Kidney epithelial cell (primary cell): ENCODE measurements at regions not wholly inside any gene's neighbourhood (a gene's known extent, or its start where the extent isn't known, plus 50 kb on each side); places are given as distances from the start of the nearest gene placed in this dataset.
A peak's percentile ranks its signal among the peaks of the same experiment; 100 is the strongest.

Experiments
- DNase-seq: peaks from one replicate; pipeline ENCODE4 v3.0.0-alpha.2; 2010; ENCODE audit warnings: low read depth
- H3K27me3 ChIP-seq: 2 replicates; pipeline ENCODE4 v1.6.0; 2011; ENCODE audit warnings: low read length; ENCODE audit not compliant: control insufficient read depth, insufficient read depth
- H3K36me3 ChIP-seq: 2 replicates; pipeline ENCODE4 v1.5.1; 2011; ENCODE audit warnings: low read length; ENCODE audit not compliant: control insufficient read depth, insufficient read depth
- H3K4me3 ChIP-seq: 2 replicates; pipeline ENCODE4 v1.5.1; 2011; ENCODE audit warnings: low read depth, mild to moderate bottlenecking, control low read depth, low read length
- TF ChIP-seq, protein P1 (sequence below): IDR thresholded peaks from 2 replicates; pipeline ENCODE4 v1.5.1; 2011; ENCODE audit warnings: mild to moderate bottlenecking, moderate library complexity, low read length, control low read depth, inconsistent platforms; ENCODE audit not compliant: insufficient read depth, poor library complexity, severe bottlenecking

DNA sequence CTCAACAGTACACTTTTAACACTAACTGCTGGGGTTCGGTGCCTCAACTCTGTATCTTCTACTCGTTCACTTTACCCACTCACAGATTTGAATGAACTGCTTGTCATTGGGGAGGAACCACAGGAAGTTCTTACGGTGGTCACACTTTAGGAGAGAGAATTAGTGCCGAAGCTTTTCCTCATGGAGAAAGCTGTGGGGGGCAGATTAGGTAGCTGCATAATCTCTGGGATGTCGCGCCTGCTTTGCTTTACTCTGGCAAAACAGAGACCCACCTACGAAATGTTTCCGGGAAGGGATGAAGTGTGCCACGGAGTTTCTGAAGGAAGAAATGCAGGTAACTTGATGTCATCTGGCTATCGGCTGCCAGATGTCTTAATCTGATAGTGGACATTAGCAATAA, 949.7 kb upstream of the TENM3 start:
- Histone ChIP-seq H3K27me3 (no peaks in the 10 kb centered on the region), H3K36me3 (no peaks in the 10 kb centered on the region), H3K4me3 (no peak overlapping the region)
- TF ChIP-seq, protein P1, sequence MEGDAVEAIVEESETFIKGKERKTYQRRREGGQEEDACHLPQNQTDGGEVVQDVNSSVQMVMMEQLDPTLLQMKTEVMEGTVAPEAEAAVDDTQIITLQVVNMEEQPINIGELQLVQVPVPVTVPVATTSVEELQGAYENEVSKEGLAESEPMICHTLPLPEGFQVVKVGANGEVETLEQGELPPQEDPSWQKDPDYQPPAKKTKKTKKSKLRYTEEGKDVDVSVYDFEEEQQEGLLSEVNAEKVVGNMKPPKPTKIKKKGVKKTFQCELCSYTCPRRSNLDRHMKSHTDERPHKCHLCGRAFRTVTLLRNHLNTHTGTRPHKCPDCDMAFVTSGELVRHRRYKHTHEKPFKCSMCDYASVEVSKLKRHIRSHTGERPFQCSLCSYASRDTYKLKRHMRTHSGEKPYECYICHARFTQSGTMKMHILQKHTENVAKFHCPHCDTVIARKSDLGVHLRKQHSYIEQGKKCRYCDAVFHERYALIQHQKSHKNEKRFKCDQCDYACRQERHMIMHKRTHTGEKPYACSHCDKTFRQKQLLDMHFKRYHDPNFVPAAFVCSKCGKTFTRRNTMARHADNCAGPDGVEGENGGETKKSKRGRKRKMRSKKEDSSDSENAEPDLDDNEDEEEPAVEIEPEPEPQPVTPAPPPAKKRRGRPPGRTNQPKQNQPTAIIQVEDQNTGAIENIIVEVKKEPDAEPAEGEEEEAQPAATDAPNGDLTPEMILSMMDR = no peak
- no peak for DNase-seq

DNA sequence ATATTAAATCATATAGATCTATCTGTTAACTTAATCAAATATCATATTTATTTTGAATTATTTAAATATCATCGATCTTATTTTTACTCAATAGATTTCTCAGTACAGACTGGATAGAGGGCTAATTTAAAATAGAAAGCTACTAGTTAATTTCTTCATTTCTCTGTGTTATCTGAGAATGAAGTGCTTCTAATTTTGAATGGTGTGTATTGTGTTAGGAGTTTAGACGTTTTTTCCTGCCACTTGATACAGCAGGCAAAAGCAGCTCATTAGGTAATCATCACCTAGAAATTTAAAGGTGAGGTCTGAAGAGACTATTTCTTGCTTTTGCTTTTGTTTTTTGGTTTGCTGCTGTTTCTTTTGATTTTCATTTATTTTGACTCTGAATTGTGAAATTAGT, 948.8 kb upstream of the TENM3 start:
- Histone ChIP-seq H3K4me3 (no peak overlapping the region), H3K36me3 (no peaks in the 10 kb centered on the region), H3K27me3 (no peaks in the 10 kb centered on the region)
- DNase-seq = no peak
- TF ChIP-seq, protein P1 = no peak

DNA sequence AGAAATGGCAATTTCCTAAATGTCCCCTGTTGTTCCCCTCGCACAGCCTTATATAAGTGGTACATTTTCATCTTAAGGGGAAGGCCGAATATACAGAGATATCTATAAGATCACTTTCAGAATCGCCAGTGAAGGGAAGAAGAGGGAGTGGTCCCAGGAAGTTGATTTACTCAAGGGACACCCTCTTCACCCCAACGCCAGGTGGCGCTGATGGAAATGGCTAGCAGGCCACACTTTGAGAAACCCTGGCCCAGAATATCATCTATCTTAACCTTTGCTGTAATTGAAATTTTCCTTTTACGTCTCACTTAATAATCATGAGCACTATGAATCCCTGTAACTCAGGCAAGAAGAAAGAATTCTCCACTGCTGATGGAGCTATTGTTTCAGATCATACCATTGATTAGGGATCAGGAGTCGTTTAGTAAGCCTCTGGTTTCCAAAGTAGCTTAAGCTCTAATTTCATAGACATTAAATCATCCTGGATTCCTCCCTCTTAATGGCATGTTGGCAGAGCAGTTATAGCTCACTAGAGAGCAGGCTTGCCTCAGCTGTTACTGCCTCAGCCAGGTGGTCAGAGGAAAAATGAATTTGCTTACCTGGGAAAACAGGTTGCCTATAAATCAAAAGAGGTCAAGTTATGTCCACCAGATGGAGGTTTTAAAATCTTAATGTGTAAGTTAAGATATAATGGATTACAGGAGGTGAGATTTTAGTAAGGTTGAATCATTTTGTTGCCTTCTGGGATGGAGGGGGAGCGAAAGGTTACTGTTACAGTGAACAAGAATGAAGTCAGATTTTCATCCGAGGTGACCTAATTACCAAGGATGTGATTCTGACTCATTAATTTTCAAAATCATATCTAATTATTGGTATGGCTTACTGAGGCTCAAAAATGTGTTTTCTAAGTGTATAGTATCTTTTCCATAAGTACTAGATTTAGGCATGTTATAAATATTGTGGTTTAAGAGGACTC, 941.2 kb upstream of the TENM3 start:
- TF ChIP-seq, protein P1 = peak; percentile 61
- Histone ChIP-seq H3K27me3 (no peaks in the 10 kb centered on the region), H3K36me3 (no peaks in the 10 kb centered on the region), H3K4me3 (no peak overlapping the region)
- DNase-seq = no peak

DNA sequence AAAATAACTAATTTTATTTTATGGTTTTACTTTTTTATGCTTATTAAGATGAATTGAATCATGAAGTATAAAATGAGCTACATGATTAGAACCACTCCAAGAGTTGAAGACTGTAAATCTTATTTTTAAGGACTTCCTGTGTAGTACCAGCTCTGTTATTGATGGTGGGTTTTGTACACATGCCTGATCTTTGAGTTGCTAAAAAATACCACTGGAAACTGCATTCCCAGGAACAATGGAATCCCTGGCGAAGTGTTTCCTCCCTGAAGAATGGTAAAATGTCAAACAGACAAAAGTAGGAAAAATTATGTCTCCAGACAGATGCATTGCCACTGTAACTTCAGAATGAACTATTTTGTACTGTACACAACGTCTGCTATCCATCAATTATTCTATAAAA, 935.4 kb upstream of the TENM3 start:
- TF ChIP-seq, protein P1 = no peak
- no peaks in the 10 kb centered on the region for H3K36me3 ChIP-seq
- no peaks in the 10 kb centered on the region for H3K27me3 ChIP-seq
- no peak overlapping the region for H3K4me3 ChIP-seq
- no peak for DNase-seq

DNA sequence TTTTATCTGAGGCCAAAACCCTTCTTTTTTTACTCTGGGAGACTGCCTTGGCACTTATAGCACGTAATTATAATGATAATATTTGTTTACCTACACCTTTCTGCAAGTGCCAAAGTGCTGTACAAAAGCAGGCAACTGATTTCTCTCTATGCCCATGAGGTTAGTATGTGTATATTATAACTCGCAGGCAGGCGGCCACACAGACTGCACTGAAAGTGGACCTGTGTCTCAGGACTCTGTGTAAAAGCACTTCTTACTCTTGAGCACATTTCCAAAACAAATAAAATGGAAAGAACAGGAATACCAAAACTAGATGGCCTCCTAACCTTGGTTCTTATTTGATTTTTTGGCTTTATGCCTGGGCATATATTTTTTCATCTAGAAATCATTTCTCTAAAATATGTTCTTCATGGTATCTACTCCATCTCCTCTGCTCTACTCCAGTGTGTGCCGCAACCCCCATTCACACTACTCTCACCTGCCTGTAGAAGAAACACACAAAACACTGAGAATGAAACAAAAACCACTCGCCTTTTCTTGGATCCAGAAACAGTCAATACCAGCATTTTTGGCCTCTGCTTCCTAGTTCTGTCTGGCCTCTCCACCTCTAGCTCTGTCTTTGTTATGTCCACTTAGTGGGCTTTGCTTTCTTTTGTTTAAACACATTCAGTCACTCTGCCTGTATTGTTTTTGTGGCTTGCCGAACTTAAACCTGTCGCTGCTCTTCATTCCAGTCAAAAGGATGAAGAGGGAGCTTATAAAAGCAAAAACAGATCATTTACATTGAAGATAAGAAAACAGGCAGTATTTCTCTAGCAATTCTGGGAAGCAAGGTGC, 934.5 kb upstream of the TENM3 start:
- no peaks in the 10 kb centered on the region for H3K27me3 ChIP-seq
- TF ChIP-seq, protein P1 = no peak
- no peaks in the 10 kb centered on the region for H3K36me3 ChIP-seq
- H3K4me3 ChIP-seq = no peak overlapping the region
- no peak for DNase-seq
